Neural cell (in vitro differentiated cells): ENCODE measurements at regions not wholly inside any gene's neighbourhood (a gene's known extent, or its start where the extent isn't known, plus 50 kb on each side); places are given as distances from the start of the nearest gene placed in this dataset.

Experiments
- H2AFZ ChIP-seq: fragments of 200-600, 300-800 bp; sonication (generic), shearing (Covaris generic); 2 replicates; pipeline ENCODE4 v1.6.0; 2014; ENCODE audit warnings: low read depth, mild to moderate bottlenecking, antibody characterized with exemption, low read length, moderate library complexity
- H3F3A ChIP-seq: fragments of 200-600 bp; shearing (Covaris generic); 2 replicates; pipeline ENCODE4 v1.6.1; 2016; ENCODE audit warnings: mild to moderate bottlenecking, moderate library complexity, mixed read lengths, antibody characterized with exemption, low read length; ENCODE audit not compliant: insufficient read depth, poor library complexity, severe bottlenecking
- H3K27ac ChIP-seq: fragments of 200-600, 300-800 bp; sonication (generic), shearing (Covaris generic); 2 replicates; pipeline ENCODE4 v1.5.1; 2014; ENCODE audit warnings: mild to moderate bottlenecking, low read length, moderate library complexity
- H3K27me3 ChIP-seq: fragments of 300-800, 200-600 bp; sonication (generic), shearing (Covaris generic); 2 replicates; pipeline ENCODE4 v1.6.0; 2014; ENCODE audit warnings: mild to moderate bottlenecking, low read depth, low read length, moderate library complexity; ENCODE audit not compliant: insufficient read depth
- H3K36me3 ChIP-seq: fragments of 300-800, 200-600 bp; sonication (generic), shearing (Covaris generic); 2 replicates; pipeline ENCODE4 v1.5.1; 2014; ENCODE audit warnings: mild to moderate bottlenecking, antibody characterized with exemption, low read length, moderate library complexity; ENCODE audit not compliant: insufficient read depth
- H3K4me2 ChIP-seq: fragments of 300-800, 200-600 bp; sonication (generic), shearing (Covaris generic); 2 replicates; pipeline ENCODE4 v1.6.0; 2014; ENCODE audit warnings: mild to moderate bottlenecking, low read length
- H3K4me3 ChIP-seq: fragments of 300-800, 200-600 bp; sonication (generic), shearing (Covaris generic); 2 replicates; pipeline ENCODE4 v1.5.1; 2014; ENCODE audit warnings: mild to moderate bottlenecking, low read length, moderate library complexity
- H3K79me2 ChIP-seq: fragments of 200-600 bp; shearing (Covaris generic); replicated peaks from 2 replicates; pipeline ENCODE4 v1.6.0; 2014; ENCODE audit warnings: mild to moderate bottlenecking, low read length, moderate library complexity; ENCODE audit not compliant: insufficient read depth
- H3K9ac ChIP-seq: fragments of 300-800, 200-600 bp; sonication (generic), shearing (Covaris generic); 2 replicates; pipeline ENCODE4 v1.6.1; 2016; ENCODE audit warnings: mild to moderate bottlenecking, low read length, mixed read lengths
- H3K9me2 ChIP-seq: fragments of 200-600 bp; shearing (Covaris generic); 2 replicates; pipeline ENCODE4 v1.6.1; 2016; ENCODE audit warnings: mild to moderate bottlenecking, low read length, mixed read lengths; ENCODE audit not compliant: insufficient read depth
- H3K9me3 ChIP-seq: fragments of 200-600, 300-800 bp; sonication (generic), shearing (Covaris generic); 2 replicates; pipeline ENCODE4 v1.6.1; 2016; ENCODE audit warnings: mild to moderate bottlenecking, mixed run types, low read length, moderate library complexity, mixed read lengths
- H4K20me1 ChIP-seq: fragments of 200-600 bp; shearing (Covaris generic); 2 replicates; pipeline ENCODE4 v1.6.1; 2016; ENCODE audit warnings: mild to moderate bottlenecking, mixed run types; ENCODE audit not compliant: insufficient read depth
- EP300 ChIP-seq: fragments of 450-650 bp; conservative IDR thresholded peaks from 2 replicates; pipeline ENCODE4 v1.6.1; 2014; ENCODE audit warnings: antibody characterized with exemption, mild to moderate bottlenecking, moderate library complexity; ENCODE audit not compliant: poor library complexity, severe bottlenecking
- EZH2 ChIP-seq: fragments of 200-600, 300-800 bp; shearing (Covaris generic), sonication (generic); IDR thresholded peaks from 2 replicates; pipeline ENCODE4 v1.6.1; 2014; ENCODE audit warnings: antibody characterized with exemption, low read length, borderline replicate concordance, mild to moderate bottlenecking; ENCODE audit not compliant: insufficient read depth, poor library complexity, severe bottlenecking
- MXI1 ChIP-seq: fragments of 450-650 bp; conservative IDR thresholded peaks from 2 replicates; pipeline ENCODE4 v1.6.1; 2014; ENCODE audit warnings: antibody characterized with exemption, mild to moderate bottlenecking; ENCODE audit not compliant: poor library complexity, severe bottlenecking
- POLR2AphosphoS5 ChIP-seq: IDR thresholded peaks from 2 replicates; pipeline ENCODE4 v1.6.1; 2012
- RAD21 ChIP-seq: fragments of 450-650 bp; conservative IDR thresholded peaks from 2 replicates; pipeline ENCODE4 v1.6.1; 2014; ENCODE audit warnings: antibody characterized with exemption, mild to moderate bottlenecking, moderate library complexity
- SMC3 ChIP-seq: fragments of 450-650 bp; conservative IDR thresholded peaks from 2 replicates; pipeline ENCODE4 v1.6.1; 2014; ENCODE audit warnings: antibody characterized with exemption, mild to moderate bottlenecking, moderate library complexity; ENCODE audit not compliant: poor library complexity
- TAF1 ChIP-seq: IDR thresholded peaks from 2 replicates; pipeline ENCODE4 v1.6.1; 2012; ENCODE audit warnings: low read depth
- TF ChIP-seq, protein P1 (sequence below): fragments of 450-650 bp; IDR thresholded peaks from 2 replicates; pipeline ENCODE4 v1.5.1; 2014; ENCODE audit warnings: antibody characterized with exemption, mild to moderate bottlenecking, moderate library complexity; ENCODE audit not compliant: poor library complexity, severe bottlenecking
- TF ChIP-seq, protein P2 (sequence below): IDR thresholded peaks from 2 replicates; pipeline ENCODE4 v1.6.1; 2012; ENCODE audit warnings: borderline replicate concordance

DNA sequence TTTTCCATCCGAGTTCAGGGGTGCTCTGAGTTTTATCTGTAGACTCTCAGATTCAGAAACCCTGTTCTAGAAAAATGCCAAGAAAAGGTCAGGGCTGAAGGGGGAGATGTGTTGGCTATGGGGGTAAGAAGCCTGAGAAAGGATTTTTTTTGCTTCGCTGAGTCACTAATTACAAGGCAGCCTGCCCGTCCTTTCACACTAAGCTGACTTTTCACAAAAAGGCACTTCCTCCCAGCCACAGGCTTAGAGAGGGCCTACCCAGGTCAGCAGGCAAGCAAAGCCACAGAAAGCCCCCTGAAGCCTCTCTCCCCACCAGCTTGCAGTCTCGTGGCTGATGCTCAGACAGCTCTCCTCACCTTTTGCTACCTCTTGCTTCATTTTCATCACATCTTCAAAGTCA, 192.6 kb upstream of the PRICKLE2 start:
- no peaks in the 10 kb centered on the region for H3F3A ChIP-seq
- H3K4me3 ChIP-seq: no peak overlapping the region
- H3K9me2 ChIP-seq: no peaks in the 10 kb centered on the region
- no peaks in the 10 kb centered on the region for H4K20me1 ChIP-seq
- H3K27me3 ChIP-seq: no peaks in the 10 kb centered on the region
- no peaks in the 10 kb centered on the region for H3K36me3 ChIP-seq
- no peak overlapping the region for H3K27ac ChIP-seq
- TF ChIP-seq EZH2: no peak
- TF ChIP-seq, protein P1, sequence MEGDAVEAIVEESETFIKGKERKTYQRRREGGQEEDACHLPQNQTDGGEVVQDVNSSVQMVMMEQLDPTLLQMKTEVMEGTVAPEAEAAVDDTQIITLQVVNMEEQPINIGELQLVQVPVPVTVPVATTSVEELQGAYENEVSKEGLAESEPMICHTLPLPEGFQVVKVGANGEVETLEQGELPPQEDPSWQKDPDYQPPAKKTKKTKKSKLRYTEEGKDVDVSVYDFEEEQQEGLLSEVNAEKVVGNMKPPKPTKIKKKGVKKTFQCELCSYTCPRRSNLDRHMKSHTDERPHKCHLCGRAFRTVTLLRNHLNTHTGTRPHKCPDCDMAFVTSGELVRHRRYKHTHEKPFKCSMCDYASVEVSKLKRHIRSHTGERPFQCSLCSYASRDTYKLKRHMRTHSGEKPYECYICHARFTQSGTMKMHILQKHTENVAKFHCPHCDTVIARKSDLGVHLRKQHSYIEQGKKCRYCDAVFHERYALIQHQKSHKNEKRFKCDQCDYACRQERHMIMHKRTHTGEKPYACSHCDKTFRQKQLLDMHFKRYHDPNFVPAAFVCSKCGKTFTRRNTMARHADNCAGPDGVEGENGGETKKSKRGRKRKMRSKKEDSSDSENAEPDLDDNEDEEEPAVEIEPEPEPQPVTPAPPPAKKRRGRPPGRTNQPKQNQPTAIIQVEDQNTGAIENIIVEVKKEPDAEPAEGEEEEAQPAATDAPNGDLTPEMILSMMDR: no peak
- H3K4me2 ChIP-seq: no peak overlapping the region
- H2AFZ ChIP-seq: no peak overlapping the region
- no peaks in the 10 kb centered on the region for H3K79me2 ChIP-seq
- no peak overlapping the region for H3K9ac ChIP-seq
- no peaks in the 10 kb centered on the region for H3K9me3 ChIP-seq

DNA sequence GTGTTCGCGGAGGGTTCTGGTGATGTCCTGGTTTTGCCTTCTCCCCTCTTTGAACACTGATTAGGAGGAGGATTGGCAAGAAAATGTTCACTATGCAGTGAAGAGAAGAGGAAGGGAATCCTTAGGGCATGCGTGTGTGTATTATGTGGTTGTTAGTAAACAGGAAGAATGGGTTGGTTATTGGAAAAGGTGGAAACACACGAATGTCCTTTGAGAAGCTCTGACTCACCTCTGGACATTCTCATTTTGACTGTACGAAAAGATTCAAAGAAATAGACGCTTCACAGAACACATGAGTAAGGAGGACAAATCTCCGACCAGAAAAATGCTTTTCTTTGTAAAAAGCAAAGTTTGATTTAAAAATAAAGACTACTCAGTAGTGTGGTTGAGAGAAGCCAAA, 188.8 kb upstream of the PRICKLE2 start:
- no peaks in the 10 kb centered on the region for H3K27me3 ChIP-seq
- no peaks in the 10 kb centered on the region for H3K79me2 ChIP-seq
- no peaks in the 10 kb centered on the region for H3F3A ChIP-seq
- H3K4me2 ChIP-seq: no peak overlapping the region
- no peaks in the 10 kb centered on the region for H3K36me3 ChIP-seq
- H4K20me1 ChIP-seq: no peaks in the 10 kb centered on the region
- TF ChIP-seq, protein P2, sequence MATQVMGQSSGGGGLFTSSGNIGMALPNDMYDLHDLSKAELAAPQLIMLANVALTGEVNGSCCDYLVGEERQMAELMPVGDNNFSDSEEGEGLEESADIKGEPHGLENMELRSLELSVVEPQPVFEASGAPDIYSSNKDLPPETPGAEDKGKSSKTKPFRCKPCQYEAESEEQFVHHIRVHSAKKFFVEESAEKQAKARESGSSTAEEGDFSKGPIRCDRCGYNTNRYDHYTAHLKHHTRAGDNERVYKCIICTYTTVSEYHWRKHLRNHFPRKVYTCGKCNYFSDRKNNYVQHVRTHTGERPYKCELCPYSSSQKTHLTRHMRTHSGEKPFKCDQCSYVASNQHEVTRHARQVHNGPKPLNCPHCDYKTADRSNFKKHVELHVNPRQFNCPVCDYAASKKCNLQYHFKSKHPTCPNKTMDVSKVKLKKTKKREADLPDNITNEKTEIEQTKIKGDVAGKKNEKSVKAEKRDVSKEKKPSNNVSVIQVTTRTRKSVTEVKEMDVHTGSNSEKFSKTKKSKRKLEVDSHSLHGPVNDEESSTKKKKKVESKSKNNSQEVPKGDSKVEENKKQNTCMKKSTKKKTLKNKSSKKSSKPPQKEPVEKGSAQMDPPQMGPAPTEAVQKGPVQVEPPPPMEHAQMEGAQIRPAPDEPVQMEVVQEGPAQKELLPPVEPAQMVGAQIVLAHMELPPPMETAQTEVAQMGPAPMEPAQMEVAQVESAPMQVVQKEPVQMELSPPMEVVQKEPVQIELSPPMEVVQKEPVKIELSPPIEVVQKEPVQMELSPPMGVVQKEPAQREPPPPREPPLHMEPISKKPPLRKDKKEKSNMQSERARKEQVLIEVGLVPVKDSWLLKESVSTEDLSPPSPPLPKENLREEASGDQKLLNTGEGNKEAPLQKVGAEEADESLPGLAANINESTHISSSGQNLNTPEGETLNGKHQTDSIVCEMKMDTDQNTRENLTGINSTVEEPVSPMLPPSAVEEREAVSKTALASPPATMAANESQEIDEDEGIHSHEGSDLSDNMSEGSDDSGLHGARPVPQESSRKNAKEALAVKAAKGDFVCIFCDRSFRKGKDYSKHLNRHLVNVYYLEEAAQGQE: no peak
- TF ChIP-seq TAF1 (no peak), EP300 (no peak), EZH2 (no peak), MXI1 (no peak), SMC3 (no peak)
- no peak overlapping the region for H3K9ac ChIP-seq
- no peak overlapping the region for H3K4me3 ChIP-seq
- no peak overlapping the region for H2AFZ ChIP-seq
- H3K27ac ChIP-seq: no peak overlapping the region
- no peaks in the 10 kb centered on the region for H3K9me3 ChIP-seq
- H3K9me2 ChIP-seq: no peaks in the 10 kb centered on the region

DNA sequence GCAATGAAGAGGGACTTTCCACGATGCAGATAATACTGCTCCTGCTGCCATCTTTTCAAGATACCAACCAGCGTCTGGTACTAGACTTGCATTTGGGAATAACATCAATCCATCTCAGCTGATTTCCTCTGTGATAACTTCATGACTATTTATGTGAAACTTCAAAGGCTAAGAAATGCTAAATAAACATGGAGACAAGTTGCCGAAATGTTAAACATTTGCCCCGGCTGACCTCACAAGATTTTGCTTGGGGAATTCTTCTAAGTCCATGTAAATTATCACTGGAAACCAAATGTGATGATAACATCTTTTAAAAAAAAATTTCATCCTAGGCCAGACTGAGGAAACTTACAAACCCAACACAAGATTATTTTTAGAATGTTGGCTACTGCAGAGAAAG, 185.8 kb upstream of the PRICKLE2 start:
- TF ChIP-seq, protein P1: no peak
- TF ChIP-seq MXI1: no peak
- TF ChIP-seq EZH2: no peak
- no peak for TF ChIP-seq SMC3
- TF ChIP-seq RAD21: no peak
- no peak for TF ChIP-seq POLR2AphosphoS5
- TF ChIP-seq EP300: no peak
- TF ChIP-seq, protein P2: no peak
- TF ChIP-seq TAF1: no peak
- H3K4me2 ChIP-seq: no peak overlapping the region

More for the DNA sequence above, 185.8 kb upstream of the PRICKLE2 start:
- Histone ChIP-seq H3K36me3 (no peaks in the 10 kb centered on the region), H3K9me2 (no peaks in the 10 kb centered on the region), H3K79me2 (no peaks in the 10 kb centered on the region), H3F3A (no peaks in the 10 kb centered on the region), H3K27me3 (no peaks in the 10 kb centered on the region), H4K20me1 (no peaks in the 10 kb centered on the region), H2AFZ (no peak overlapping the region), H3K27ac (no peak overlapping the region), H3K4me3 (no peak overlapping the region), H3K9ac (no peak overlapping the region), H3K9me3 (no peaks in the 10 kb centered on the region)
